GDM1 (cell line): ENCODE measurements at regions not wholly inside any gene's neighbourhood (a gene's known extent, or its start where the extent isn't known, plus 50 kb on each side); places are given as distances from the start of the nearest gene placed in this dataset.
A peak's percentile ranks its signal among the peaks of the same experiment; 100 is the strongest.
"Not testable (repeated sequence)": the region's sequence is repeated elsewhere in the genome, so short reads cannot be mapped to it uniquely, and the experiment has no call there.

ENCODE experiments used
- DNase-seq: peaks from one replicate; lab custom pipeline; 2025; lab: John Stamatoyannopoulos, UW

DNA sequence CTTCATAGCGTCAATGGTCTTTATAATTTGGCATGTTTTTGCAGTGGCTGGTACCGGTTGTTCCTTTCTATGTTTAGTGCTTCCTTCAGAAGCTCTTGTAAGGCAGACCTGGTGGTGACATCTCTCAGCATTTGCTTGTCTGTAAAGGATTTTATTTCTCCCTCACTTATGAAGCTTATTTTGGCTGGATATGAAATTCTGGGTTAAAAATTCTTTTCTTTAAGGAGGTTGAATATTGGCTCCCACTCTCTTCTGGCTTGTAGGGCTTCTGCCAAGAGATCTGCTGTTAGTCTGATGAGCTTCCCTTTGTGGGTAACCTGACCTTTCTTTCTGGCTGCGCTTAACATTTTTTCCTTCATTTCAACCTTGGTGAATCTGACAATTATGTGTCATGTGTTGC lies 250.0 kb upstream of the CTNNB1 start:
- DNase-seq: not testable (repeated sequence)

GRCh38 chr3:40951636-40952035 lies 247.7 kb upstream of the CTNNB1 start:
- DNase-seq: no peak

DNA sequence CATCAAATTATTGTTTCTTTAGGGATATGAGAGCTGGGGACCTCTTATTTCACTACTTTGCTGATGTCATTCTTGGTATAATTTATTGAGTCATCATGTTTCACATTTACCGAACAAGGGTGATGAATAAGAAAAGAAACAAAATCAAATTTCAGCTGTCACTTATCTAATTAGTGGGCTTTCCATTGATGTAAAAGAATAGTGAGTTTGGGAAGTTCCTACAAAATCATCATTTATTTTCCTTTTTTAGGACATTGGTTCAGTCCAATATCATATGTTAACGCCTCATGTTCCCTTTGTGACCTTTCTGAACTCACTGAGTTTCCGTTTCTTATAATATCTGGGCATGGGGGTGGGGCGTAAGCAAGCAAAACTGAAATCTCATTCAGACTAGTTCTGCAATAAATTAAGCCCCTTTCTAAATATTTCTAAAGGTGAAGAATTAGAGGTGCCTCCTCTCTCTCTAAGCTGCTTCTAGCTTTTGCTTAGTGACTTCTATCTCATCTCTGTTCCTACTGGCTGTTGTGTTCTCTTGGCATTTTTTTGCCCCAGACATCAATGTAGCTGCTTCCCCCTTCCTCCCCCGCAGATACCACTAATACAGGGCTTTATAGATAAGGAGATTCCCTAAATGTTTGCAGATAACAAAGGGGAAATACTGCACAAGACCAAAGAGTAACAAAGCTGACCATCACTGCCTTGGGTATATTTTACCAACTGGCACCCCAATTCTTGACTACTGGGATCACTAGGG lies 238.0 kb upstream of the CTNNB1 start:
- no peak for DNase-seq

- DNase-seq: no peak
Measured at GRCh38 chr3:40962721-40963120, 236.6 kb upstream of the CTNNB1 start.

DNA sequence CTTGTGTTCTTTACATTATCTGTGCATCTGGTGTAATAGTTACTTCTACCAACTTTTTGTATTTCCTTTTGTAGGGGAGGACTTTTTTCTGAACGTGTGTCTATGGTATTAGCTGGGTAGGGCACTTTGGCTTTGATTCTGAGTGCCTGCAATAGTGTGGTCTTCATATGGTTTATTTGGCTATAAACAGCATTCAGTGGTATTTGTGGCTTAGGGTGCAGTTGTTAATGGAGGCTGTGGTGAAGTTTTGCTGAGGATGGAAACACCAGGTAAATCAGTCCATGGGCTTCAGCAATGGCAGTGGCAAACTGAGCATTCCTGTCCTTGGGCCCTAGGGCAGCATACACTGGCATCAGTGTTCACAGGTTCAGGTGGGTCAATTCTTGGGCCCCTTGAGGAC lies 230.6 kb upstream of the CTNNB1 start:
- DNase-seq: no peak

- DNase-seq: no peak
Measured at GRCh38 chr3:40969341-40969740, 230.0 kb upstream of the CTNNB1 start.

DNA sequence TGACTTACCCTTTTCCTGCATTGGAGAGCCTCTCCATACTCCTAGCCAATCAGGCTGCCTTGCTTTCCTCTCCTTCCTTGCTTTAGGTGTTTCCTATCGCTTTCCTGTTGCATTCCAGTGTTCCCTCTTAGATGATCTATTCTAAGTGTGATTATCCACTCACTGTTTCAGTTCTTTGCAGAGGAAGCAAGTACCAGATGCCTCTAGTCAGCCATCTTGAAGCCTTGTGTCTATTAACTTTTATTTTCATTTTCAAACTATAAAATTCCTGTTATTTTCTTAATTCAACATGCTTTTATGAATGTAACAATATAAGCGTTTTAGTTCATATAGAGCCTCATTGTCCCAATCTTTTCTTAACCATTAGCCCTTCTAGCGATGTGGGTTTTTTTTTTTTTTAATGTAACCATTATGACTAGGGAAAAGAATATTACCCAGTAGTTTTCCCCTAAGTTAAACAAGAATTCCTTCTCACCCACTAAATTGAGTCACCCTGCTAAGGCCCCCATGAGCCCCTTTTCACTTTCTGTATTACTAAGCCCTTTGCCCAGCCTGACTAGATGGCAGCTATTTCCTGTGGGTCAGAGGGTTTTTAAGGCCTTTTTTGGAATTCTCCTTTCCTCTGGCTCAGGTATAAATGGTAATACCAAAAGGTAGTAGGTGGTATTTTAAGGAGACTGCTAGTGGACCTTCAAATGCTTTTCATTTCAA lies 229.4 kb upstream of the CTNNB1 start:
- DNase-seq: no peak

- DNase-seq: peak; percentile 25
Measured at GRCh38 chr3:40971191-40972168, 227.8 kb upstream of the CTNNB1 start.

GRCh38 chr3:40972350-40972749 lies 227.0 kb upstream of the CTNNB1 start:
- DNase-seq: no peak

- DNase-seq: no peak
Measured at GRCh38 chr3:40973141-40973540, 226.2 kb upstream of the CTNNB1 start.

- DNase-seq: no peak
Measured at GRCh38 chr3:40975711-40976121, 223.6 kb upstream of the CTNNB1 start.

DNA sequence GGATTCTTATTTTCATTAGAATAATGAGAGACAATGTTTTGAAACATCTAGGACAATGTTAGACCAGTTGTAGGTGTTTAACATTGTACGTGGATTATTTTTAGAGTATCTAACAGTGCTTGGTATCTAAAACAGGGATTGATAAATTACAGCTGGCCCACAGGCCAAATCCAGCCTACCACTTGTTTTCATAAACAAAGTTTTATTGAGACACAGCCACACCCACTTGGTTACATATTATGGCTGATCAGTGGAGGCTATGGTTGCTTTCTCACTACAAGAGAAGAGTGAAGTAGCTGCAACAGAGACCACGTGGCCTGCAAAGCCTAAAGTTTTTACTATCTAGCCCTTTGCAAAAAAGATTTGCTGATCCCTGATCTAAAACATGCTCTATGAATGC lies 223.1 kb upstream of the CTNNB1 start:
- DNase-seq: no peak

DNA sequence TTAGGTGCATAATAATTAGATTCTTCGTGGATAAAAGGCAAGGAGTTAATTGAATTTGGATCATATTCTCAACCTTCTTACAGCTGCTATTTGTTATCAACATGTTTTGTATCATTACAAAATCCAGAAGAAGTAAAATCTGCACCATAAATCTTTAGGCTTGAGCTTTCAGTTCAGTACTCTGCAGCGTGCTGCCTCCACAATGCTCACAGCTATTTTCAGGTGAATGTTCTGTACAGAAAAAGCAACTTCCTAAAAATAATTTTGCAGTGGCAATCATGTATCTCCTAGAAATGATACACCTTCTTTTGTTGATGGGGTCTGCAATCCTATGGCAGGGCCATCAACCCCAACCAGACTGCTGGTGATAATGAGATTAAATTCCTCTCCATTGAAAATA lies 220.9 kb upstream of the CTNNB1 start:
- DNase-seq: no peak

DNA sequence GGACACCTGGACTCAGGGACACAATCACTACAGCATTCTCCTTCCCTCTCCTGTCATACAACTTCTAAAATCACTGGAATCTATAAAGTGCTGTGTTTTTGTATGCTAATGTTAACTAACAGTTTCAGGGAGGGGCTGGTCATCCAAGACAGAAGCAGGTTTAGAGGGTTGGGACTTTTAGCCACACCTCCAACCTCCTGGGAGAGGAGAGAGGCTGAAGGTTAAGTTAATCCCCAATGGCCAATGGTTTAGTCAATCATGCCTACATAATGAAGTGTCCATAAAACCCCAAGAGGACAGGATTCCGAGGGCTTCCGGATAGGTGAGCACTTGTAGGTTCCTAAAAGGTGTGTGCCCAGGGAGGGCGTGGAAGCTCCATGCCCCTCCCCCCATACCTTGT lies 219.3 kb upstream of the CTNNB1 start:
- no peak for DNase-seq

DNA sequence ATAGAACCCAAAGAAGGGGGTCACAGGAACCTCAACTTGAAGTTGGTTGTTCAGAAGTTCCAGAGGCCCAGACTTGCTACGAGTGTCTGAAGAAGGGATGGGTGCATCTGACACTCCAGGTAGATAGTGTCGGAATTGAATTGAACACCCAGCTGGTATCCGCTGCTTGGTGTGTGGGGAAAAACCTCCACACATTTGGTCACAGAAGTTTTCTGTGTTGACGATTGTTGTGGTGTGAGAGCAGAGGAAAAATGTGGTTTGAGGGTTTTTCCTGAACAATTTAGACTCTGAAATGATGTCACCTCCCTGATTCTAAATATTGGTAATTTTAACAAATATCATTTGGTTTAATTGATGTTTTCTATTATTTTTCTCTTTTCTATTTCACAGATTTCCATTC lies 218.8 kb upstream of the CTNNB1 start:
- DNase-seq: no peak

GRCh38 chr3:40985195-40985594 lies 214.1 kb upstream of the CTNNB1 start:
- DNase-seq: no peak

GRCh38 chr3:40988468-40988867 lies 210.8 kb upstream of the CTNNB1 start:
- no peak for DNase-seq

DNA sequence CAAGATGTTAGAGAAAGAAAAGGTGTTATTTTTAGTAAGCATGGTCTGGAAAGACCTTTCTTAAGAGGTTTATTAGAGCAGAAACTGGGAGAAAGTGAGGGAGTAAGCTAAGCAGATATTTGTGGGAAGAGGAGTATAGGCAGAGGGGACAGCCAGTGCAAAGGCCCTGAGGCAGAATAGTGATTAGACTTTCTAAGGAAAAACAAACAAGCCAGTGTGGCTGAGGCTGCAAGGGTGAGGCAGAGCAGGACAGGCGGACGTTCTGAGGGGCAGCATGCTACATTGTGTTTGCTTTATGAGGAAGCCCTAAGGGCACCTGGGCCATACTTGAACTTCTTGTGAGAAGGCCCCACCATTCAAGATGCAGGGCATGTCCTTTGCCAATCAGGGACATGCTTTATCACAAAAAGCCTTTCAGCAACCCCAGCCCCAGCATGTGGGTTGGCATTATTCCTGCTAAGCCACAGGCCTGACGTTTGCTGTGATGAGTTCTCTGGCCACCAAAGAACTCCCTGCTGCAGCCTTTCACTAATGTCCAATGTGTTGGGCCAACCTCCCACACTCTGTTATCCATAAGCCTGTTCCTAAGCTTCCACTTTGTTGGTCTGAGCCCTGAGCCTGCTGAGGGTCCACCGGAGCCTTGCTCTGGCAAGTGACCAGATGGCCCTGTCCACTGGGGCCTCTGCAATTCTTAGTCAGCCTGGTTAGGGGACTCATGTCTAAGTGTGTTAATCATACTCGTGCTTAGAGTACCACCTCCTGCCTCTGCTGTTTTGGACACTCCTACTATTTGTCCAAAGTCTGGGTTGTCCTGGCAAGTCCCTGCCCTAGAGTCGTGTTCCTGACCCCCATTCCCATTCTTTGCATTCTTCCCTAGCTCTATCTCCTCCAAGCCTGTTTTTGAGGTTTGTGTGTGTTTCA lies 209.9 kb upstream of the CTNNB1 start:
- no peak for DNase-seq

GRCh38 chr3:40990062-40990456 lies 209.2 kb upstream of the CTNNB1 start:
- no peak for DNase-seq

DNA sequence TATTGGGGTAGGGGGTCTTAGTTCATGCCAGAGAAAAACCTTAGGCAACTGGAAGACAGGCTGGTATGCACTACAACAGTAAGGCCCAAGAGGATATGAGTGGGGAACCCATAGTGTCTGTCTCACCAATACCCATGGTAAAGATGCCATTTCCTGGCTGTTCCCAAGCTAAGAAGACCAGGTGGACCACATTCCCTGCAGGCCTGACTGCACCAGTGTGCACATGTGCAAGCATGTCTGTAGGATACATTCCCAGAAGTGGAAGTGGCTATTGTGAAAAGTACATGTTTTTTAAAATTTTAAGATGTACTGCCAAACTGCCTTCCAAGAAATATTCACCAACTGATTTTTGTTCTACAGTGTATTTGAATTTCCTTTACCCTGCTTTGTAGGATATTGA lies 207.3 kb upstream of the CTNNB1 start:
- no peak for DNase-seq

DNA sequence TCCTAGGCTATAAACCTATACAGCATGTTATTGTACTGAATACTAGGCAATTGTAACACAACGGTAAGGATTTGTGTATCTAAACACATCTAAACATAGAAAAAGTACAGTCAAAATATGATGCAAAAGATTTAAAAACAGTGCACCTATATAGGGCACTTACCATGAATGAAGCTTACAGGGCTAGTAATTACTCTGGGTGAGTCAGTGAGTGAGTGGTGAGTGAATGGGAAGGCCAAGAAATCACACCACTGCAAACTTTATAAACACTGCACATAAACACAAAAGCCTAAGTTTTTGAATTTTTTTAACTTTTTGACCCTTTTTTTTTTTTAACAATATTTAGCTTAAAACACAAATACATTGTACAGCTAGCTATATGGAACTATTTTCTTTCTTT lies 204.7 kb upstream of the CTNNB1 start:
- no peak for DNase-seq
